Kidney capillary endothelial cell (primary cell): ENCODE measurements at regions not wholly inside any gene's neighbourhood (a gene's known extent, or its start where the extent isn't known, plus 50 kb on each side); places are given as distances from the start of the nearest gene placed in this dataset.

ENCODE experiments used
- DNase-seq: peaks from one replicate; pipeline ENCODE4 v3.0.0-alpha.2; 2018; ENCODE audit warnings: low spot score

DNA sequence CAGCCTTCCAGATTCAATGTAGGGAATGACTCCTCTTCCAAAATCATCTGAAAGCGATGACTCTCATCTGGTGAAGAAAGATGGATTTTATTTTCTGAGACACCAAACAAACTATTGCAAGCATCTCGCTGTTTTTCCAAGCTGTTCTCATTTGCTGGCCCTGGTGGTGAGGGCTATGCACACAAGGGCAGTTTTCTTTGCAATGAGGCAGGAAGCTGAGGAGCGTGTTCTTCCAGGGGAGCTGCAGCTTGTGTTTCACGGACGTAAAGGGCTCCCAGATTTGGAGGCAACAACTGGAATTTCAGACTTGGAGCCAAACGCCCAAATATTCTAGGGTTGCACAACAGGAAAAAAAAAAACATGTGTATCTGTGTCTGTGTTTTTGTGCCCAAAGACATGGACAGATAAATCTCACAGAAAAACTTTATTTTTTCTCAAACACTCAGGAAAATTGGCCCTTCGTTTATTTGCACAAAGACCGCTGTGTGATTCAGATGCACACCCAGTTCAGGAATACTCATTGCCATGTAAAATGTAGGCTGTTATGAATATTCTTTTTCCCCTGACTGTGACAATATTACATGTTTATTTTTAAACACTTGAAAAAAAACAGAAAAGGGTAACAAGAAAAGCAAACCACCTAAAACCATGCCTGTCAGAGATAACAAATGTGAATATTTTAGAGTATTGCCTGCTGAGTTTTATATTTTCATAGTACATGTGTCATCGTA is 151.3 kb downstream of the GAS1 start:
- no peak for DNase-seq

DNA sequence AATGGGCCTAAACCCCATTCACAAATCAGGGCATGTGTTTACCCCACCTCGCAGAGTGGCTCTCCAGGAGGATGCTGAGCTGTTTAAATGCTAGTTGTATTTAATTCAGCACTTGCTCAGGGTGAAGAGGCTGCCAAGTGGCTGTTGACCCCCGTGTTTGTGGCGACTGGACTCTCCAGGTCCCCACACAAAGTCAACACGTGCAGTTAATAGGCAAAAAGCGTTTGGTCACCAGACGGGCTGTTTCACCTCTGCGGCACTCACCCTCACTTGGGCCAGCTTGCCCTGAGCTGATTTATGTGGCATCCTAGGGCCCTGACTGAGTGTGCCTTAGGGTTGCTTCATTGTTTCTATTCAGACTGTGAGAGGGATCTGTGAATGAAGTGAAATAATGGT is 152.3 kb downstream of the GAS1 start:
- DNase-seq = no peak

DNA sequence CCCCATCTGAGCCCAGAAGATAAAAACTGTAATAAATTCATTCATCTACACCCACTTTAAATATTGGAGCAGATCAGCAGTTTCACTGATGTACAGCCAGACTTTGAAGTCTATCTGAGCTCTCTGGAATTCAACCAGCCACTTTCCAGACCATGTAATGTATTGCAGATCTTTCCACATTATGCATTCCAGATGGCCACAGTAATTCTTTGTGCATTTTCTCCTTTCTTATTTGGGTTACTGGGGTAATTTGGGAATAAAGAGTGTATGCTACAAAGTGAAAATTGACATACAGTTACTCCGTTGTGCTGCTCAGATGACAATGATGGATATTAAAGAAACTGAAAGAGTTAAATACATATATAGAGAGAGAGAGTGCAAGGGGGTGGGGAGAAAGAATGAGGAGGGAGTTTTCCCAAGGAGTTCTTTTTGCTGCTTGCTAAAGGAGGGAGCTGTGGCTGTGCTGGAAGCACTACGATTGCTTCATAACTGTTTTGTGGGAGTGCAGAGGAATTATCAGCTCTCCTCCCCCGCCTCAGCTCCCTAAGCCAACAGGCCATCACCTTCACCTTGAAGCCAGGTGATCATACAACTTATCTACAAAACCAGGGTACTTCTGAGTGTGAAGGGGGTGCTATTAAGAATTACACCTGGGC is 152.8 kb downstream of the GAS1 start:
- DNase-seq = no peak

DNA sequence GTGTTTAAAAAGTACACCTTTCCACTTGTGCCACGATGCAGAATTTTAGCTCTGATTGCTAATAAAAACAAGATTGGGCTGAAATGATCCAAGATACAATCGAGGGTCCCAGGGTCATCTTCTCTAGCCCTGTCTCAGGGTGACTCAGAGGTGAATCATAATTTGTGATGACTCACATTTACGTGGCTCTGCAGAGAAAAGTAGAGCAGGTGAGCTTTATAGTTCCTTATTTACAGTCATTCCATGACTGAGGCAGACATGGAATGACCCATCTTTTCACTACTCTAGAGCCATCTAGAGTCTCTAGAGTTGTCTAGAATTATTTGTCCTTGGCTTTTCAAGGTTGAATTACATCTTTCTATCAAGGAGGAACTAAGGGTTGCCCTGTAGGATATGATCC is 155.2 kb downstream of the GAS1 start:
- no peak for DNase-seq

DNA sequence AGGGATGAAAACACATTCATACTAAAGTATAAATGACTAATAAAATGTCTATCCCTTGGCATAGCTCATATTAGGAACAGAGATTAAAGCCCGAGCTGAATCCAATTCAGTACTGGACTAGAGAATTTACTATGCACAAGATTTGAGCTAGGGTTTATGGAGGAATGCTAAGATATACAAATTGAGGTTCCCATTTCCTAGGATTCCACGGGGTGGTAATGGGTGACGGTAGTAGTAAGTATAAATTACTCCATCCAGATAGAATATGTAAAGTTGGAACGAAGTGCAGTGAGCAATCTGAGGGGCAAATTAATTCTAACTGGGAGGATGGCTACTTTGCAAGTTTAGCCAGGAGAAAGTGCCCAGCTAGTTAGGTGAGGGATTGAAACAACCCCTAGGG is 156.5 kb downstream of the GAS1 start:
- DNase-seq = no peak

DNA sequence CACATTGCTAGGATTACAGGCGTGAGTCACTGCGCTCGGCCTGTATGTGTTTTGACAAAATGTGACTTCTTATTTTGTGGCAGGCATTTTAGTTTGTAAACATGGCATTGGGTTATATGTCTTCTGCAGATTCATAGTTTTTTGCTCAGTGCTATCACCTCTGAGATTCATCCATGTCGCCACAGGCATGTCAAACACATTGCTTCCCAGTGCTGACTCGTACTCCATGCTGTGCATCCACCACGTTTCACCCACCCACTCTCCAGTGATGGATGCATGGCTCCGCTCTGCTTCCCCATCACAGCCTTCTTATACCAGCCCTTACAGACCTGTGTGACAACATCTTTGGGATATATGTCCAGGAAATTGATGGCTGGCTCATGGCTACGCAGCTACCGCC is 158.8 kb downstream of the GAS1 start:
- no peak for DNase-seq

DNA sequence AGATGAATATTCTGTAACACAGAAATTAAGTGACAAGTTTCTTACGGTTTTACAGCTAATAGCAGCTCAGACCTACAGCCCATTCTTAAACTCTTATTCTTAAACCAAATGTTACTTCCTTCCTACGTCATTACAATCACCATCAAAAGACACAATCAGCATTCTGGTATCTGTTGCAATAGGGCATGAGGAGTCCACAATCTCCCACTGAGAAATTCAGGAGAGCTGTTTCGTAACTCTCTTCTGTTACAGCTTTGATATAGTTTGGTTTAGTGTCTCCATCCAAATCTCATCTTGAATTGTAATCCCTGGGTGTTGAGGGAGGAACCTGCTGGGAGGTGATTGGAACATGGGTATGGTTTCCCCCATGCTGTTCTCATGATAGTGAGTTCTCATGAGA is 163.4 kb downstream of the GAS1 start:
- DNase-seq = no peak

DNA sequence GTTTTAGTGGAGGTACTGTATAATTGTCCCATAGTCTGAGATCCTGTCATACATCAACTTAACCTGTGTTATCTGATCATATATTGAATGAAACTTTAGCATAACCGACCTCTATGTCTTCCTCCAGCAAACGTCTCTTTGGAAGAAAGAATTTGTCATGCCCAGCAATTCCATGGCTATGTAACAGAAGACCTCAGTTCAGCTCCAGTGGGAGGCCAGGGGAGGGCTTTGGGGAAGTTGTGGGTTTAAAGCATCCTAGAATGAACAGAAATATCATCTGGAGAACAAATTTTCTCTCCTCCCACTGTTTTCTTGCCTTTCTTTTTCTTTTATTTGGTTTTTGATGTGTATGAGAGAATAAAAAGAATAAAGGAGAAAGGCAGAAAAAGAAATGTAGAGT is 164.5 kb downstream of the GAS1 start:
- DNase-seq = no peak

DNA sequence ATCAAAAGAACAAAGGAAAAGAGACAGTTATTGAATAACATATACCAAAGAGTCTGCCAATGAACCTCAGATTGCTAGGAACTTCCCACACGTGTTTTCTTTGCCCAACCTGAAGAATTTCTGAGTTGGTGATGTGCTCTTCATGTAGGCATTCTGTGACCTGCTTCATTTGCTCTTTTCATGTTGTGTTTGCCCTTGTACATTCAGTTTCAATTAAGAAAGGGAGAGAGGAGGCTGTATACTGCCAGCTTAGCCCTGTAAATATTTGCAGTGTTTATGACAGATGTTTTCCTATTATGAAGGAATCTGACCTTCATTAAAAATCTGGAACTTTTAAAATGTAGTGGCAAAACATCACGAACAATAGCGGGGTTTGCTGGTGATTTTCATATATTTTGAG is 168.5 kb downstream of the GAS1 start:
- no peak for DNase-seq

DNA sequence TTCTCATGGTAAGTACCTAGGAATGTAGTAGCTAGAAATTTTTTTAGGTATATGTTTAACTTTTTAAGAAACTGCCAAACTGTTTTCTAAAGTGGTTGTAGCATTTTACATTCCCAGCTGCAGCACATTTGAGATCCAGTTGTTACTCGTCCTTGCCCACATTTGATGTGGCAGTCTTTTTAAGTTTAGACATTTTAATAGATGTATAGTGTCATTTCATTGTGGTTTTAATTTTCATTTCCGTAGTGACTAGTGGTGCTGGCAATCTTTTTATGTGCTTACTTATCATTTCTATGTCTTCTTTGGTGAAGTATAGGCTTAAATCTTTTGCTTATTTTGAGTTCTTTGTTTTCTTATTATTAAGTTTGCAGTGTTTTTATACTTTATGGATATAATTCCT is 171.6 kb downstream of the GAS1 start:
- DNase-seq = no peak

DNA sequence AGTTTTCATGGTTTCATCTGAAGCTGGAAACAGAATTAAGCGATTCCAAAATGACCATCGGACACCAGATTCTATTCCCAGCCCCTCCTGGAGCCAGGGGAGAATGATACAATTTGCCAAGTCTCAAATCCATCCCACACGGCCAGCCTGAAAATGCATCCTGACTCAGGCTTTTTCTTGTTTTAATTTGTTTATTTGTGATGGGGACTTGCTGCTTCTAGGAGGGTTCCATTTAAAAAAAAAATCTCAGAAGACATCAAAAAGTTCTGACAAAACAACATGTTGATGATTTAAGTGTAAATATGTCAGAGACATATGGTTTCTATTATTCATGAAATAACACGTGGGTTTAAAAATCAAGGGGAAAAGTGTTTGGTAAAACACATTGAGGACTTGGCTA is 173.2 kb downstream of the GAS1 start:
- DNase-seq = no peak

DNA sequence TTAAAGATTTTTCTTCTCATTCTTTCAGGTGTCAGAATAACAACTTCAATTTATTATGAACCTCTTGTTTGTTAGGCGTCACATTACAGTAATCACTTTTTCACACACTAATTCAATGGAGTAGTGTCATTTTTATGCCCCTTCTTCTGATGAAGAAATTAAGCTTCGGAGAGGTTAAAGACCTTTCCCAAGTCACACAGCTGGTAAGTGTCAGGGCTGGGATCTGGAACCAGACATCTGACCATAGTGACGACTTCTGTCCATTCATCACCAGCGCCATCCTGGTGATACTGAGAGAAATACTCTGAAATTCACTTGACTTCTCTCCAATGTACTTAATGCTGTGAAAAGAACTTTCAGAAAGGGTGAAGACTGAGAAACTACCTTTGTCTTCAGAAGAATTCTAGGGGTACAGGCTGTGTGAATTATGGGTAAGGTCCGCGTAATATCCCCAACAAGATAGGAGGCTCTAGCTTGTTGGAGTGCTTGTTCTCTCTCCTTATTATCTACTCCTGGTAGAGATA is 173.8 kb downstream of the GAS1 start:
- no peak for DNase-seq

DNA sequence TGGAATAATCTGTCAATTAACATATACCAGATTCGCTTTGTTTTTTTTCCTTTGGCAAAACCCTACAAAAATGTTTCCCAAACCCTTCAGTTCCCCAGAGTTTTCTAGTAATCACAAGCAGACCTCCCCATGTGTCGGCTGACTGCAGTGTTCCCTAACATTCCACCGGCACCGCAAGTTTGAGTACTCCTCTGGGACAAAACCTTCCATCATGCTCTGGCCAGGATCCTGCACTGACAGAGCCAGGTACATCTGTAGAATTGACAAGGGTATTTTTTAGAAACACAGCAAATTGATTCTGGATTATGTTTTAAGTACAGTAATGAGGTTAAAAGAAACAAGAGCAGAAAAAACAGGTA is 174.7 kb downstream of the GAS1 start:
- no peak for DNase-seq

DNA sequence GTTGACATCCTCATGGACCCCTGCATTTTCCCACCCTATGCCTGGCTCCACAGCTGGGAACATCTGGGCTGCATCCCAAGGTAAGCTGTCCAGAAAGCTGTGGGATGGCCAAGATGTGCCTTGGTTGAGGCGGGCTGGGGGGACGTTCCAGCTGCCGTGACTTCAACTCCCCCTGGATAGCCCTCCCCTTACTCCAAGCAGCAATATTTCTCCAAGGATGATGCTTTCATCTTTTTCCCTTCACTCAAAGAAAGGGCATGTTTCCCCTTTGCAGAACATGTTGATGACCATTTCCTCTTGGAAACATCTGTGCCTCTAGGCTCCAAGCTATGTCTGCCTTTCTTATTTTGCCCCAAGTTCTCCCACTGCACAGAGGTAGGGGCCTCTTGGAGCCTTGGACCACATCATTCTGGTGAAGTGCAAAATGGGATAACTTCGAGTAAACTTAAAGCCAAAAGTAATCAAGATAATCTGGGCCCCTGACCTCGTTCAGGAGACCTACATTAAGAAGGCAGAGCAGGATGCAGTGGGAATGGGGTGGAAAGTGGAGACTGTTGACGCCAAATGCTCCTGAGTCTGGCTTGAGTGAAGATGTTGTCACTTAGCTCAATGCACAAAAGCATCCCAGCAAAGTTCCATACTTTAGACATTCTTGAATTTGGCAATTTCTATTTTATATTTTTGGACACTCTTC is 175.2 kb downstream of the GAS1 start:
- DNase-seq = no peak

DNA sequence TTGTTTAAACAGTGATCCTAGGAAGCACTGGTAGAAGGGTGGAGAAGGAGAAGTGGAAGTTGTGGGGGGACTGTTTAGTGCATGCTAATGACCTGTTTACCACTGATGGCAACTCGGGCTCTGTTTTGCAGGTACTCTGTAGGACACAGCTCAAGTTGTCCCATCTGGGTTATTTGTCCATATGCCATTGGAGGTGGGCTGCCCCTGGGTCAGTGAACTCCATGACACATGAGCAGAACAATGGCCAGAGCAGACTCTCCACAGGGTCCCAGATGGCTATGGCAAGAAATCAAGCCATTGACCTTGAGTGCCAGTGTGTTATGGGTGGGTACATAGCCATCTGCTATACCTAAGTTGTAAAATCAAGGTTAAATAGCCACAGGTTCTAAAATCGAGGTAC is 175.9 kb downstream of the GAS1 start:
- DNase-seq = no peak

DNA sequence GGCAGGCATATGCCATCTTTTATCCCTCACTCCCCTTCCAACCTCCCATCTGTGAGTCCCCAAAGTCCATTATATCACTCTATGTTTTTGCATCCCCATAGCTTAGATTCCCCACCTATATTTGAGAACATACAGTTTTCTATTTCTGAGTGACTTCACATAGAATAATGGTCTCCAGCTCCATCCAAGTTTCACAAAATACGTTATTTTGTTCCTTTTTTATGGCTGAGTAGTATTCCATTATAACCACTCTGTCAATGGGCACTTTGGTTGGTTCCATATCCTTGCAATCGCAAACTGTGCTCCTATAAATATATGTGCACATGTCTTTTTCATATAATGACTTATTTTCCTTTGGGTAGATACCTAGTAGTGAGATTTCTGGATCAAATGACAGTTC is 178.6 kb downstream of the GAS1 start:
- no peak for DNase-seq

DNA sequence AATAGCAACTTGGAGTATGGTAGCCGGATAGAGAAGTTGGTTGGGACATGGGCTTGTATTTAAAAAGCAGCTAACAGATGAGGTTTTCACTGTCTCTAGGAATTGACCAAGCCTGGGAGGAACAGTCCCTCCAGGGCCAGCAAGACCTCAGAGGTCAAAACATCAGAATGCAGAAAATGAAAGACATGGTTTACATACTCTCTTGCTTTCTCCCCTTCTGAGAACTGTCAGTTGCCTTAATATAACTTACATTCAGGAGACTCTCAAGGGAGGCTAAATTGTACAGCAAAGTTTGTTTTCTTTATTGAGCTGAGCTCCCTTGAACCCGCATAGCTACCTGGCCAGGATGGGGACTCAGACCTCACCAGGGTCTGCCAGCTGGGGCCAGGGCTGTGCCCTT is 179.3 kb downstream of the GAS1 start:
- DNase-seq = no peak

DNA sequence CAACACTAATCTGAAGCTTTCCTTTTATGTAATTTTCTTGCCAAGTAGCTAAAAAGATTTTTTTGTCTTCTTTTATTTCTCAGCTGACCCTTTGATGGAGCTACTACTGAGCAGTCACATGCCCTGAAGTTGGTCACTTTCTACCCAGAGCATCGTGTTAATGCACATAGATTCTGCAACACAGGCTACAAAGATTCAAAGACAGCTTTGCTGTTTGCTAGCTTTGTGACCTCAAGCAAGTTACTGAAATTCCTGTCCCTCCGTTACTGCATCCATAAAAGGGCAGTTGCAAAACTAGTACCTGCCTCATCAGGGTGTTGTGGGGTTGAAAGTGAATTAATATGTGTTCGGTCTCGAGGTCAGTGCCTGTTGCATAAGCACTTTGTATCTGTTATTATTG is 179.9 kb downstream of the GAS1 start:
- no peak for DNase-seq

DNA sequence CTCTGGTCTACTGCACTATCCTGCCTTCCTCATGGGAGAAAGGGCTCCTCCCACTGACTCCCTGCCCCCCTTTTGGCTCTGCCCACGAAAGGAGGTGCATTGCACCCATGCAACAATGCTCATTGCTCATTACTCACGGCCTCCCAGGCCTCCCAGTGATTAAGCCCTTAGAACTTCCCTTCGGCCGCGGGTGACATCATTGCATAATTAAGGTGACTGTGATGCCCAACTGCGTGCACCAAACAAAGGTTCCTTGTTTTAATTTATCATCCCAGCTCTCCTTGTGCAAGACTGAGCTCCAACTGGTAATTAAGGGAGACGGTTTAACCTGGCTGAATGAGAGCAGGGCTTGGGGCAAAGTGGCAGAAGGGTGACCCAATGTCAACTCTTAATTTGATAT is 180.4 kb downstream of the GAS1 start:
- no peak for DNase-seq

DNA sequence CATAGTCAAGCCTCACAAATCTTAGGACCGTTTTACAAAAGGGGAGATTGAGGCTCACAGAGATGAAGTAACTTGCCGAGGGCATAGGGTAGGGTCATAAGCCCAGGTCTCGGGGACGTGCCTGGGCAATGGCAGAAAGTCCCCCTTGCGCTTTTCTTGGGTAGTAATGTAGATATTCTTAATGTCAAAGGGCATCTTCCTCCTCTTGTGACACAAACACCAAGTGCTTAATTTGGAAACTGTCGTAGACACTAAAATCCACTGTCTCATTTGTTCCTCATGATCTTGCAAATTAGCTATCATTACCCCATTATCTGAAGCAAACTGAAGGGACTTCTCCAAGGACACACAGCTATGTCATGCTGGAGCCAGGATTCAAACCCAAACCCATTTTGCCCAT is 180.8 kb downstream of the GAS1 start:
- no peak for DNase-seq

DNA sequence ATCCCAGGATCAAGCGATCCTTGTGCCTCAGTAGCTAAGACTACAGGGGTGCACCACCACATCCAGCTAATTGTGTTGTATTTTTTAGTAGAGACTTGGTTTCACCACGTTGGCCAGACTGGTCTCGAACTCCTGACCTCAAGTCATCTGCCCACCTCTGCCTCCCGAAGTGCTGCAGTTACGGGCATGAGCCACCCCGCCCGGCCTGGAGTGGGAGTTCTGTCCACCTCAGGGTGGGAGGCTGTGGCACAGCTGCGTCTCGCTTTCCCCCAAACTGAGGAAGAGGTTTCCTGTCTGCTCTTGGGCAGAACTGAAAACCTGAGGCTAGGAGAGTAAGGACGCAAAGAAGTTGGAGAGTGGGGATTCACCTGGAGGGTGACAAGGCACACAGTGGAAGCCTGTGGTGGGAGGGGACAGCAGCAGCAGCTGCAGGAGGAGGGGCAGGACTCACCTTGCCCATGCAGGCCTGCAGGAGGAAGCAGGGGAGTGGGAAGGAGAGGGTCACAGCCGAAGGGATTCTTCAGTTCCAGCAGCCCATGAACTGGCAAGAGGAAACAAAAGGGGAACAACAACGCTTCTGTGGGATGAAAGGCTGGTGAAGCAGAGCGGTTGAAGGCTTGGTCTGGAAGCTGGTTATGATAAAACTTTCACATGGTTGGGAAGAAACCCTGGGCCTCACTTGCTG is 181.4 kb downstream of the GAS1 start:
- DNase-seq = no peak

DNA sequence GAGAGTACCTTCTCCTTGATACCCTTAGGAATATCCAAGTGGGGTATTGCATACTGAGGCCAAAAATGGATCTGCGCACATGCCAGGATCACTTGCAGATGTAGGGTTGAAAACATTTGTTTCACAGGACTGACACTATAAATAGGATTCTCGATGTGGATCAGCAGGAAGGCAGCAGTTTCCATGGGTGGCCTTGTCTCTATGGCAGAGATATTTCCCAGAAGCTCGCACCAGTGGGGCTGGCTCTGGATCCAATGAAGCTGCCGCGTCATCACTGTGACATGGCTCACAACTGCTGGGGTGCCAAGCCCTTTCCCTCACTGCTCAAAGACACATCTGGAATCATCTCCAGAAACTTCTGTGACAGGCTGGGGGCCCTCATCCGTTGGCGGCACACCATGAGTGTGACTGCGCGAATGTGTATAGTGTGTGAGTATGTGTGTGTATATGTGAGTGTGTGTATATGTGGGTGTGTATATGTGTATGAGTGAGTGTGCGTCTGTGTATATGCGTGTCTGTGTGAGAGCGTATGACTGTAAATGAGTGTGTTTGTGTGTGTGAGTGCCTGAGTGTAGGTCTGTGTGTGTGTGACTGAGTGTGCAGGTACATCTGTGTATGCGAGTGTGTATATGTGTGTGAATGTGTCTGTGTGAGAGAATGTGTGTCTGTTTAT is 182.5 kb downstream of the GAS1 start:
- DNase-seq = no peak
